DMS114 treated with DMSO at 0.1 percent for 48 hours (cell line): ENCODE measurements at regions not wholly inside any gene's neighbourhood (a gene's known extent, or its start where the extent isn't known, plus 50 kb on each side); places are given as distances from the start of the nearest gene placed in this dataset.
"Not testable (repeated sequence)": the region's sequence is repeated elsewhere in the genome, so short reads cannot be mapped to it uniquely, and the experiment has no call there.

Experiments
- DNase-seq: peaks from one replicate; lab custom pipeline; 2025; ENCODE audit not compliant: unreplicated experiment; lab: John Stamatoyannopoulos, UW

GRCh38 chr2:128593879-128594650 is 275.4 kb upstream of the HS6ST1 start:
- DNase-seq, result no peak

- DNase-seq, result no peak
Measured at GRCh38 chr2:128594651-128594910, 275.9 kb upstream of the HS6ST1 start.

- DNase-seq, result no peak
Measured at GRCh38 chr2:128594953-128595677, 276.4 kb upstream of the HS6ST1 start.

GRCh38 chr2:128595763-128596395 is 277.2 kb upstream of the HS6ST1 start:
- DNase-seq, result no peak

- DNase-seq, result no peak
Measured at GRCh38 chr2:128596396-128597120, 277.9 kb upstream of the HS6ST1 start.

- DNase-seq, result no peak
Measured at GRCh38 chr2:128597121-128597762, 278.6 kb upstream of the HS6ST1 start.

GRCh38 chr2:128598260-128598659 is 279.6 kb upstream of the HS6ST1 start:
- not testable (repeated sequence) for DNase-seq

- no peak for DNase-seq
Measured at GRCh38 chr2:128598862-128599441, 280.3 kb upstream of the HS6ST1 start.

GRCh38 chr2:128599700-128600099 is 281.0 kb upstream of the HS6ST1 start:
- no peak for DNase-seq

GRCh38 chr2:128600581-128601297 is 282.1 kb upstream of the HS6ST1 start:
- no peak for DNase-seq

GRCh38 chr2:128601298-128602037 is 282.8 kb upstream of the HS6ST1 start:
- DNase-seq, result no peak

GRCh38 chr2:128602038-128602698 is 283.5 kb upstream of the HS6ST1 start:
- DNase-seq, result no peak

GRCh38 chr2:128602699-128603101 is 284.0 kb upstream of the HS6ST1 start:
- no peak for DNase-seq

GRCh38 chr2:128603411-128603924 is 284.8 kb upstream of the HS6ST1 start:
- no peak for DNase-seq

- DNase-seq, result no peak
Measured at GRCh38 chr2:128604045-128604444, 285.4 kb upstream of the HS6ST1 start.

GRCh38 chr2:128604581-128604980 is 285.9 kb upstream of the HS6ST1 start:
- DNase-seq, result not testable (repeated sequence)

GRCh38 chr2:128605421-128605820 is 286.8 kb upstream of the HS6ST1 start:
- DNase-seq, result no peak

GRCh38 chr2:128605931-128606330 is 287.3 kb upstream of the HS6ST1 start:
- no peak for DNase-seq

- no peak for DNase-seq
Measured at GRCh38 chr2:128606837-128607236, 288.2 kb upstream of the HS6ST1 start.
